K562 (cell line): ENCODE measurements at regions not wholly inside any gene's neighbourhood (a gene's known extent, or its start where the extent isn't known, plus 50 kb on each side); places are given as distances from the start of the nearest gene placed in this dataset.

Experiments used
- ATAC-seq: fragments of 200-7000 bp; cut with Tn5 transposase; 3 replicates; pipeline ENCODE4 v1.9.1; 2020; ENCODE audit warnings: moderate library complexity
- BruUV-seq: library from RNA; stranded (reverse); fragments of 400-500 nt; replicated peaks from 2 replicates; lab custom pipeline; 2021; lab: Mats Ljungman, UMichigan
- CTCF ChIA-PET: fragments of 300-600 bp; formaldehyde crosslinking; extraction: SDS; loops from one replicate; lab custom pipeline; 2021; ENCODE audit warnings: low intra/inter-chr PET ratio; lab: Yijun Ruan, JAX
- POLR2A ChIA-PET: fragments of 300-600, 350-650 bp; sonication (Branson Sonifier 250); formaldehyde crosslinking; extraction: SDS; loops from one replicate; lab custom pipeline; 2021; ENCODE audit warnings: antibody characterized with exemption, inconsistent platforms; lab: Yijun Ruan, JAX
- DNase-seq, 4 experiments: peaks; one replicate each; pipeline versions ENCODE4 v3.0.0 to v3.0.0-alpha.2; 2011 to 2018; ENCODE audit warnings: low spot score in 3 of 4, mixed read lengths in 3 of 4; ENCODE audit errors: extremely low read depth in 1 of 4
- FAIRE-seq: peaks from 2 replicates; lab custom pipeline; 2011; peaks lifted over from hg19 to GRCh38; lab: Jason Lieb, UNC
- H2AFZ ChIP-seq: 2 replicates; pipeline ENCODE4 v1.6.0; 2011; ENCODE audit warnings: low read depth, low read length, control low read depth, inconsistent platforms
- H3K27ac ChIP-seq: fragments of 200-600 bp; 3 replicates; pipeline ENCODE4 v1.8.0; 2011; ENCODE audit warnings: low read depth, mild to moderate bottlenecking, control low read depth, inconsistent platforms, low read length, moderate library complexity, mixed read lengths; ENCODE audit errors: extremely low read depth
- H3K27me3 ChIP-seq, 2 experiments: fragments of 300-600 bp in 1 of 2; 2 replicates in 1 of 2; 3 replicates in 1 of 2; pipeline versions ENCODE4 v1.6.0 to v1.8.0; 2011; ENCODE audit warnings: inconsistent platforms in 2 of 2, low read length in 2 of 2, mild to moderate bottlenecking in 1 of 2, mixed read lengths in 1 of 2, moderate library complexity in 1 of 2; ENCODE audit not compliant: control insufficient read depth in 2 of 2, insufficient read depth in 2 of 2
- H3K36me3 ChIP-seq: fragments of 300-600 bp; 3 replicates; pipeline ENCODE4 v1.8.0; 2011; ENCODE audit warnings: mild to moderate bottlenecking, low read length, inconsistent platforms; ENCODE audit not compliant: control insufficient read depth, insufficient read depth
- H3K4me1 ChIP-seq, 2 experiments: fragments of 200-600 bp in 1 of 2; replicated peaks in 1 of 2; 2 replicates in 1 of 2; 3 replicates in 1 of 2; pipeline versions ENCODE4 v1.5.1 to v1.8.0; 2011; ENCODE audit warnings: inconsistent platforms in 2 of 2, low read length in 2 of 2, mild to moderate bottlenecking in 1 of 2, mixed read lengths in 1 of 2, moderate library complexity in 1 of 2; ENCODE audit not compliant: control insufficient read depth in 2 of 2, insufficient read depth in 2 of 2
- H3K4me2 ChIP-seq: 2 replicates; pipeline ENCODE4 v1.6.1; 2011; ENCODE audit warnings: low read length, control low read depth, inconsistent platforms, mixed read lengths; ENCODE audit not compliant: insufficient read depth
- H3K4me3 ChIP-seq: fragments of 200-600 bp; sonication (generic), shearing (Covaris generic); 2 replicates; pipeline ENCODE4 v1.5.1; 2016; ENCODE audit warnings: control low read depth, inconsistent platforms
- H3K79me2 ChIP-seq: fragments of 200-600 bp; 3 replicates; pipeline ENCODE4 v1.8.0; 2011; ENCODE audit warnings: low read length, inconsistent platforms; ENCODE audit not compliant: control insufficient read depth, insufficient read depth
- H3K9ac ChIP-seq, 2 experiments: 2 replicates each; pipeline versions ENCODE4 v1.6.0 to v1.6.1; 2011; ENCODE audit warnings: low read depth in 2 of 2, low read length in 2 of 2, control low read depth in 1 of 2, inconsistent platforms in 1 of 2, mild to moderate bottlenecking in 1 of 2, mixed read lengths in 1 of 2; ENCODE audit not compliant: insufficient read depth in 1 of 2
- H3K9me1 ChIP-seq: one replicate; pipeline ENCODE4 v1.6.0; 2011; ENCODE audit warnings: inconsistent platforms, mild to moderate bottlenecking, low read length, moderate library complexity; ENCODE audit not compliant: control insufficient read depth, insufficient read depth
- H3K9me3 ChIP-seq: replicated peaks from 2 replicates; pipeline ENCODE4 v1.5.1; 2011; ENCODE audit warnings: low read depth, low read length, inconsistent platforms; ENCODE audit not compliant: control insufficient read depth, insufficient read depth
- H4K20me1 ChIP-seq: replicated peaks from 2 replicates; pipeline ENCODE4 v1.6.1; 2011; ENCODE audit warnings: low read length, inconsistent platforms, mixed read lengths; ENCODE audit not compliant: control insufficient read depth, insufficient read depth
- ARID2 ChIP-seq: fragments of 450-650 bp; IDR thresholded peaks from 2 replicates; pipeline ENCODE4 v1.6.1; 2017; ENCODE audit warnings: antibody characterized with exemption, mild to moderate bottlenecking
- CBFB ChIP-seq: sonication (generic); formaldehyde crosslinking; IDR thresholded peaks from 2 replicates; pipeline ENCODE4 v1.4.0; 2020; ENCODE audit warnings: mild to moderate bottlenecking, missing genetic modification reagents
- CBX2 ChIP-seq: fragments of 200-600 bp; sonication (generic); IDR thresholded peaks from one replicate; pipeline ENCODE4 v1.6.1; 2012; ENCODE audit warnings: mild to moderate bottlenecking, low read length, inconsistent platforms; ENCODE audit not compliant: insufficient read depth, poor library complexity, severe bottlenecking
- CCNT2 ChIP-seq: IDR thresholded peaks from 2 replicates; pipeline ENCODE4 v1.6.1; 2011; ENCODE audit warnings: borderline replicate concordance, low read depth, mild to moderate bottlenecking, moderate library complexity, mixed read lengths, low read length; ENCODE audit not compliant: insufficient read length; ENCODE audit errors: extremely low read depth
- CEBPB ChIP-seq: fragments of 450-650 bp; IDR thresholded peaks from 2 replicates; pipeline ENCODE4 v1.6.1; 2016; ENCODE audit warnings: missing genetic modification characterization, missing compliant biosample characterization
- COPS2 ChIP-seq: fragments of 450-650 bp; conservative IDR thresholded peaks from 2 replicates; pipeline ENCODE4 v1.6.1; 2016; ENCODE audit warnings: mild to moderate bottlenecking, moderate library complexity
- HNRNPK ChIP-seq: fragments of 200-400 bp; formaldehyde crosslinking; IDR thresholded peaks from one replicate; pipeline ENCODE4 v1.6.1; 2018; ENCODE audit warnings: mild to moderate bottlenecking, low read depth, low read length; ENCODE audit not compliant: poor library complexity, severe bottlenecking
- KLF1 ChIP-seq: fragments of 450-650 bp; IDR thresholded peaks from 2 replicates; pipeline ENCODE4 v1.6.1; 2016; ENCODE audit warnings: missing genetic modification characterization, missing compliant biosample characterization
- MCM2 ChIP-seq: fragments of 450-650 bp; IDR thresholded peaks from 2 replicates; pipeline ENCODE4 v1.6.1; 2017; ENCODE audit warnings: low read depth, mild to moderate bottlenecking
- PHTF2 ChIP-seq: fragments of 250-450 bp; sonication (Bioruptor Pico); IDR thresholded peaks from 2 replicates; pipeline ENCODE4 v1.5.0; 2021; ENCODE audit warnings: mild to moderate bottlenecking
- RBM15 ChIP-seq: fragments of 200-400 bp; formaldehyde crosslinking; IDR thresholded peaks from 2 replicates; pipeline ENCODE4 v1.6.1; 2018; ENCODE audit warnings: mild to moderate bottlenecking, low read length, moderate library complexity; ENCODE audit not compliant: insufficient read depth
- SETDB1 ChIP-seq: IDR thresholded peaks from one replicate; pipeline ENCODE4 v1.6.1; 2012; ENCODE audit warnings: low read length, control low read depth, inconsistent platforms
- SUPT5H ChIP-seq: fragments of 450-650 bp; IDR thresholded peaks from 2 replicates; pipeline ENCODE4 v1.6.1; 2016
- ZNF133 ChIP-seq: fragments of 250-450 bp; sonication (Bioruptor Pico); IDR thresholded peaks from 2 replicates; pipeline ENCODE4 v1.4.0; 2020; ENCODE audit warnings: mild to moderate bottlenecking
- ZNF3 ChIP-seq: fragments of 250-450 bp; sonication (Bioruptor Pico); IDR thresholded peaks from 2 replicates; pipeline ENCODE4 v1.5.0; 2021; ENCODE audit warnings: mild to moderate bottlenecking, moderate library complexity
- WGBS: fragments of 100-300 bp; shearing (Covaris generic); methylation state at CpG from one replicate; pipeline ENCODE4 v1.1.6; 2016; ENCODE audit warnings: low coverage, mixed read lengths; ENCODE audit not compliant: insufficient coverage; ENCODE audit errors: missing lambda C conversion rate; 5-methylcytosine and 5-hydroxymethylcytosine counted together
- in situ Hi-C: fragments of 300-500 bp; cut with MboI; formaldehyde crosslinking; loops from 4 replicates; pipeline ENCODE4 v1.15.0; 2018; ENCODE audit warnings: inconsistent platforms, mixed read lengths
- intact Hi-C: fragments of 100-400 bp; cut with micrococcal nuclease; formaldehyde crosslinking; loops from 2 replicates; pipeline ENCODE4 v1.14.2; 2022

GRCh38 chr14:43697003-43697402 is 810.1 kb downstream of the FSCB start:
- 8% methylated on average over 1 of the region's 1 CpG for whole genome bisulfite sequencing
- DNase-seq: no peak
- ChIA-PET CTCF (no interaction called here), POLR2A (no interaction called here)
- intact Hi-C loops: no loop called here
- Histone ChIP-seq H3K79me2 (no peaks in the 10 kb centered on the region), H3K9me1 (no peaks in the 10 kb centered on the region), H3K4me2 (no peak overlapping the region), H3K9ac (no peak overlapping the region), H3K4me3 (no peak overlapping the region), H3K4me1 (no peaks in the 10 kb centered on the region), H3K36me3 (no peaks in the 10 kb centered on the region), H3K9me3 (no peaks in the 10 kb centered on the region), H3K27me3 (no peaks in the 10 kb centered on the region), H3K27ac (no peak overlapping the region), H2AFZ (no peak overlapping the region), H4K20me1 (no peaks in the 10 kb centered on the region)
- no peak for TF ChIP-seq MCM2
- TF ChIP-seq CBFB (CRISPR knock-in tag): no peak
- TF ChIP-seq KLF1 (tag): no peak
- no peak for TF ChIP-seq CEBPB (tag)
- TF ChIP-seq RBM15: no peak
- TF ChIP-seq ZNF133 (CRISPR knock-in tag): no peak
- no peak for TF ChIP-seq CCNT2
- TF ChIP-seq SETDB1: no peak
- no peak for TF ChIP-seq PHTF2 (CRISPR knock-in tag)
- no peak for TF ChIP-seq ARID2
- no peak for TF ChIP-seq SUPT5H
- no peak for TF ChIP-seq HNRNPK
- TF ChIP-seq ZNF3 (CRISPR knock-in tag): no peak
- TF ChIP-seq CBX2: no peak
- TF ChIP-seq COPS2: no peak
- FAIRE-seq: no peak
- ATAC-seq: no peak
- in situ Hi-C loops: no loop called here
- no TSS peak for BruUV-seq
